ENCODE measurements at regions not wholly inside any gene's neighbourhood (a gene's known extent, or its start where the extent isn't known, plus 50 kb on each side); places are given as distances from the start of the nearest gene placed in this dataset.
A peak's percentile ranks its signal among the peaks of the same experiment; 100 is the strongest.

DNA sequence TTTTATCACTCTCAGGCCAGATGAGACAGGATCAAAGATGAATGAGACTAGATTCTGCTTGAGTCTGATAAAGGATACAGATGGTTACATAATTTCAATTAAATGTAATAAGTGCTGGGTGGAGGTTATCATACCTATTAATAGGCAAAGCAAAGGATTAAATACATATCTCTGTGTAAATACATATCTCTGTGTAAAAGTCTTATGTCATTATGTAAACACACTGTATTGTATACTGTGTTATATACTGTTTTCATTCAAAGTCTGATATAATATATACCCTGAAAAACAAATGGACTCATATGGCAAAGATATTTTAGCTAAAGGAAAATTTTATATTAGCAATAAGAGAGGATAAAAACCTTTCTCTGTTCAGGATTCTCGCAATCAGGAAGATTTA, 605.8 kb upstream of the PTGER4 start:
- Histone ChIP-seq H3K9ac (ENCODE audit: insufficient read depth, low read length) (no peak overlapping the region), H3K9me3 (ENCODE audit: control insufficient read depth, insufficient read depth, low read depth, low read length) (no peaks in the 10 kb centered on the region), H3K27me3 (ENCODE audit: control insufficient read depth, insufficient read depth, low read length) (no peaks in the 10 kb centered on the region), H3K4me2 (ENCODE audit: extremely low read depth, insufficient read depth, low read length) (no peak overlapping the region), H3K36me3 (ENCODE audit: control insufficient read depth, insufficient read depth, low read length) (no peaks in the 10 kb centered on the region), H3K4me3 (replicated peaks in 1 of 4; ENCODE audit: control extremely low read depth in 1 of 4, insufficient read depth in 1 of 4, low read depth in 3 of 4, low read length in 4 of 4) (no peak overlapping the region), H3K79me2 (ENCODE audit: control insufficient read depth, insufficient read depth, low read length) (no peaks in the 10 kb centered on the region), H2AFZ (ENCODE audit: low read length) (no peak overlapping the region), H3K4me1 (ENCODE audit: control insufficient read depth, extremely low read depth, insufficient read depth, low read length) (no peaks in the 10 kb centered on the region), H4K20me1 (ENCODE audit: control insufficient read depth, extremely low read depth, insufficient read depth, low read length) (no peaks in the 10 kb centered on the region), H3K27ac (ENCODE audit: insufficient read depth, low read length) (no peak overlapping the region)
- no peak for DNase-seq (ENCODE audit: low read depth in 2 of 2)
- TF ChIP-seq, protein P1, sequence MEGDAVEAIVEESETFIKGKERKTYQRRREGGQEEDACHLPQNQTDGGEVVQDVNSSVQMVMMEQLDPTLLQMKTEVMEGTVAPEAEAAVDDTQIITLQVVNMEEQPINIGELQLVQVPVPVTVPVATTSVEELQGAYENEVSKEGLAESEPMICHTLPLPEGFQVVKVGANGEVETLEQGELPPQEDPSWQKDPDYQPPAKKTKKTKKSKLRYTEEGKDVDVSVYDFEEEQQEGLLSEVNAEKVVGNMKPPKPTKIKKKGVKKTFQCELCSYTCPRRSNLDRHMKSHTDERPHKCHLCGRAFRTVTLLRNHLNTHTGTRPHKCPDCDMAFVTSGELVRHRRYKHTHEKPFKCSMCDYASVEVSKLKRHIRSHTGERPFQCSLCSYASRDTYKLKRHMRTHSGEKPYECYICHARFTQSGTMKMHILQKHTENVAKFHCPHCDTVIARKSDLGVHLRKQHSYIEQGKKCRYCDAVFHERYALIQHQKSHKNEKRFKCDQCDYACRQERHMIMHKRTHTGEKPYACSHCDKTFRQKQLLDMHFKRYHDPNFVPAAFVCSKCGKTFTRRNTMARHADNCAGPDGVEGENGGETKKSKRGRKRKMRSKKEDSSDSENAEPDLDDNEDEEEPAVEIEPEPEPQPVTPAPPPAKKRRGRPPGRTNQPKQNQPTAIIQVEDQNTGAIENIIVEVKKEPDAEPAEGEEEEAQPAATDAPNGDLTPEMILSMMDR (conservative IDR thresholded peaks at IDR 0.05 in 1 of 2, IDR thresholded peaks at IDR 0.05 in 1 of 2; ENCODE audit: low read depth in 1 of 2, low read length in 2 of 2): no peak
- TF ChIP-seq EZH2 (IDR thresholded peaks at IDR 0.05; ENCODE audit: low read length, missing control alignments): no peak

DNA sequence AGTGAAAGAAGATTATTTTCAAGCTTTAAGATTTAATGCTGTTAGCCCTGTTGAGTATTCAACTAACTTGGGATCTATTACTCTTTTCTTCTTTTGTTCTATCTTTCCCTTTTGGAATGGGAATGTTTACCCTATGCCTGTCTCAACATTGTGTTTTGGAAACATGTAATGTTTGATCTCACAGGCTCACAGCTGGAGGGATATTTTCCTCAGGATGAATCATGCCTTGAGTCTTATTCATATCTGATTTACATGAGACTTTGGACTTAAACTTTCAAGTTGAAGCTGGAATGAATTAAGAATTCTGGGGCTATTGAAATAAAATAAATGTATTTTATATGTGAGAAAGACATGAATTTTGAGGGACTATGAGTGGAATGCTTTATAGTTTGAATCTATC, 607.8 kb upstream of the PTGER4 start:
- no peaks in the 10 kb centered on the region for H3K4me1 ChIP-seq (ENCODE audit: control insufficient read depth, extremely low read depth, insufficient read depth, low read length)
- no peaks in the 10 kb centered on the region for H3K36me3 ChIP-seq (ENCODE audit: control insufficient read depth, insufficient read depth, low read length)
- no peaks in the 10 kb centered on the region for H3K27me3 ChIP-seq (ENCODE audit: control insufficient read depth, insufficient read depth, low read length)
- TF ChIP-seq, protein P1 (conservative IDR thresholded peaks at IDR 0.05 in 1 of 2, IDR thresholded peaks at IDR 0.05 in 1 of 2; ENCODE audit: low read depth in 1 of 2, low read length in 2 of 2): no peak
- TF ChIP-seq EZH2 (IDR thresholded peaks at IDR 0.05; ENCODE audit: low read length, missing control alignments): no peak
- H3K9ac ChIP-seq (ENCODE audit: insufficient read depth, low read length): no peak overlapping the region
- H3K27ac ChIP-seq (ENCODE audit: insufficient read depth, low read length): no peak overlapping the region
- no peak overlapping the region for H3K4me2 ChIP-seq (ENCODE audit: extremely low read depth, insufficient read depth, low read length)
- no peaks in the 10 kb centered on the region for H3K9me3 ChIP-seq (ENCODE audit: control insufficient read depth, insufficient read depth, low read depth, low read length)
- no peak overlapping the region for H2AFZ ChIP-seq (ENCODE audit: low read length)
- H3K79me2 ChIP-seq (ENCODE audit: control insufficient read depth, insufficient read depth, low read length): no peaks in the 10 kb centered on the region
- H3K4me3 ChIP-seq (replicated peaks in 1 of 4; ENCODE audit: control extremely low read depth in 1 of 4, insufficient read depth in 1 of 4, low read depth in 3 of 4, low read length in 4 of 4): no peak overlapping the region
- peak; percentile 8 to 40 for DNase-seq (ENCODE audit: low read depth in 2 of 2)
- no peaks in the 10 kb centered on the region for H4K20me1 ChIP-seq (ENCODE audit: control insufficient read depth, extremely low read depth, insufficient read depth, low read length)

DNA sequence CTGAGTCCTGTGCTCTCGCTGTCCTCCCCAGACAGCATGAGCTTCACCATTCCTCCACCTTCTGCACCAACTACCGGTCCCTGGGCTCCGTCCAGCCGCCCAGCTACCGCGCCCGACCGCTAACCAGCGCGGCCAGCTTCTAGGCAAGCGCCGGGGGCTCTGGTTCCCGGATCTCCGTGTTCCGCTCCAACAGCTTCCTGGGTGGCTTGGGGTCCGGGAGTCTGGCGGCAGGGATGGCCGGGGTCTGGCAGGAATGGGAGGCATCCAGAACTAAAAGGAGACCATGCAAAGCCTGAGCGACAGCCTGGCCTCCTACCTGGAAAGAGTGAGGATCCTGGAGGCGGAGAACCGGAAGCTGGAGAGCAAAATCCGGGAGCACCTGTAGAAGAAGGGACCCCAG, 613.1 kb upstream of the PTGER4 start:
- no peaks in the 10 kb centered on the region for H4K20me1 ChIP-seq (ENCODE audit: control insufficient read depth, extremely low read depth, insufficient read depth, low read length)
- no peak overlapping the region for H3K4me2 ChIP-seq (ENCODE audit: extremely low read depth, insufficient read depth, low read length)
- H3K36me3 ChIP-seq (ENCODE audit: control insufficient read depth, insufficient read depth, low read length): no peaks in the 10 kb centered on the region
- TF ChIP-seq, protein P1 (conservative IDR thresholded peaks at IDR 0.05 in 1 of 2, IDR thresholded peaks at IDR 0.05 in 1 of 2; ENCODE audit: low read depth in 1 of 2, low read length in 2 of 2): no peak
- no peak overlapping the region for H3K4me3 ChIP-seq (replicated peaks in 1 of 4; ENCODE audit: control extremely low read depth in 1 of 4, insufficient read depth in 1 of 4, low read depth in 3 of 4, low read length in 4 of 4)
- no peak for DNase-seq (ENCODE audit: low read depth in 2 of 2)
- no peak overlapping the region for H2AFZ ChIP-seq (ENCODE audit: low read length)
- no peaks in the 10 kb centered on the region for H3K4me1 ChIP-seq (ENCODE audit: control insufficient read depth, extremely low read depth, insufficient read depth, low read length)
- H3K9me3 ChIP-seq (ENCODE audit: control insufficient read depth, insufficient read depth, low read depth, low read length): no peaks in the 10 kb centered on the region
- H3K79me2 ChIP-seq (ENCODE audit: control insufficient read depth, insufficient read depth, low read length): no peaks in the 10 kb centered on the region
- H3K27ac ChIP-seq (ENCODE audit: insufficient read depth, low read length): no peak overlapping the region
- no peak overlapping the region for H3K9ac ChIP-seq (ENCODE audit: insufficient read depth, low read length)
- no peaks in the 10 kb centered on the region for H3K27me3 ChIP-seq (ENCODE audit: control insufficient read depth, insufficient read depth, low read length)

All from fibroblast of lung (primary cell).